ENCODE measurements at regions not wholly inside any gene's neighbourhood (a gene's known extent, or its start where the extent isn't known, plus 50 kb on each side); places are given as distances from the start of the nearest gene placed in this dataset.

- TF ChIP-seq, protein P1, sequence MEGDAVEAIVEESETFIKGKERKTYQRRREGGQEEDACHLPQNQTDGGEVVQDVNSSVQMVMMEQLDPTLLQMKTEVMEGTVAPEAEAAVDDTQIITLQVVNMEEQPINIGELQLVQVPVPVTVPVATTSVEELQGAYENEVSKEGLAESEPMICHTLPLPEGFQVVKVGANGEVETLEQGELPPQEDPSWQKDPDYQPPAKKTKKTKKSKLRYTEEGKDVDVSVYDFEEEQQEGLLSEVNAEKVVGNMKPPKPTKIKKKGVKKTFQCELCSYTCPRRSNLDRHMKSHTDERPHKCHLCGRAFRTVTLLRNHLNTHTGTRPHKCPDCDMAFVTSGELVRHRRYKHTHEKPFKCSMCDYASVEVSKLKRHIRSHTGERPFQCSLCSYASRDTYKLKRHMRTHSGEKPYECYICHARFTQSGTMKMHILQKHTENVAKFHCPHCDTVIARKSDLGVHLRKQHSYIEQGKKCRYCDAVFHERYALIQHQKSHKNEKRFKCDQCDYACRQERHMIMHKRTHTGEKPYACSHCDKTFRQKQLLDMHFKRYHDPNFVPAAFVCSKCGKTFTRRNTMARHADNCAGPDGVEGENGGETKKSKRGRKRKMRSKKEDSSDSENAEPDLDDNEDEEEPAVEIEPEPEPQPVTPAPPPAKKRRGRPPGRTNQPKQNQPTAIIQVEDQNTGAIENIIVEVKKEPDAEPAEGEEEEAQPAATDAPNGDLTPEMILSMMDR (IDR thresholded peaks at IDR 0.05), result no peak
- TF ChIP-seq POLR2AphosphoS5 (IDR thresholded peaks at IDR 0.05) (no peak), POLR2A (IDR thresholded peaks at IDR 0.05) (no peak)
Measured at GRCh38 chr4:116110713-116111112, 974.7 kb downstream of the TRAM1L1 start.

Data from transverse colon (tissue), 4 donors.